ENCODE measurements at regions not wholly inside any gene's neighbourhood (a gene's known extent, or its start where the extent isn't known, plus 50 kb on each side); places are given as distances from the start of the nearest gene placed in this dataset.

- no peak for TF ChIP-seq BHLHE40 (IDR thresholded peaks at IDR 0.05; ENCODE audit: borderline replicate concordance)
- no peak for TF ChIP-seq FOXM1 (IDR thresholded peaks at IDR 0.05; ENCODE audit: borderline replicate concordance)
- no peak for TF ChIP-seq FOXA1 (IDR thresholded peaks at IDR 0.05)
- no peak for TF ChIP-seq ELF4 (IDR thresholded peaks at IDR 0.05)
- no peak for TF ChIP-seq ZNF384 (IDR thresholded peaks at IDR 0.05)
- no peak for TF ChIP-seq SP1 (IDR thresholded peaks at IDR 0.05)
- no peak for TF ChIP-seq ARNT (IDR thresholded peaks at IDR 0.05)
- no peak for TF ChIP-seq NFRKB (IDR thresholded peaks at IDR 0.05)
- TF ChIP-seq SUZ12 (IDR thresholded peaks at IDR 0.05) = no peak
- no peak for TF ChIP-seq PKNOX1 (IDR thresholded peaks at IDR 0.05)
- TF ChIP-seq LEF1 (IDR thresholded peaks at IDR 0.05; ENCODE audit: borderline replicate concordance) = no peak
- no peak for TF ChIP-seq HDGF (IDR thresholded peaks at IDR 0.05; ENCODE audit: borderline replicate concordance)
- TF ChIP-seq FOXK2 (IDR thresholded peaks at IDR 0.05) = no peak
- TF ChIP-seq TARDBP (IDR thresholded peaks at IDR 0.05) = no peak
Observed at GRCh38 chr14:62179367-62180018, 417.3 kb downstream of the SNAPC1 start.

Data from HEK293T (cell line).